HG03060 (cell line): ENCODE measurements at regions not wholly inside any gene's neighbourhood (a gene's known extent, or its start where the extent isn't known, plus 50 kb on each side); places are given as distances from the start of the nearest gene placed in this dataset.
"Not testable (repeated sequence)": the region's sequence is repeated elsewhere in the genome, so short reads cannot be mapped to it uniquely, and the experiment has no call there.

Experiments
- ATAC-seq: cut with Tn5 transposase; IDR thresholded peaks from one replicate; pipeline ENCODE4 v1.9.1; 2021; ENCODE audit warnings: low read depth, moderate number of reproducible peaks; ENCODE audit not compliant: unreplicated experiment

GRCh38 chrX:7542587-7543380, 300.2 kb upstream of the VCX start:
- no peak for ATAC-seq

DNA sequence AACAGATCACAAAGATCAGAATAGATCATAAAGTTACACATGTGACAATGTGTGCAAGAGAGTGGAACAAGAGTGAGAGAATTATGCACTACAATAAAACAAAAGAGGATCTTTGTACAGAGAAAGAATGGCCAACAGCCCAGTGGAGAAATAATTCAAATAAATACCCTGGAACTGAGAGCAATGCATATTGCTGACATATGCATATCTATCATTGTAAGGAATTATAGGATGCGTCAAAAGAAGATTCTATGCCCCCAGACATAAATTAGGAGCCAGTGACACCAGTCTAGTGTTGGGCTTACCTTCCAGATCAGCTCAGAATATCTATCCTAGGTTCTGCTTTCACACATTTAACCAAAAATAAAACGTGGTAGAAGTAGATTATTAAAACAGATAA, 320.1 kb upstream of the VCX start:
- ATAC-seq, result no peak

- no peak for ATAC-seq
Observed at GRCh38 chrX:7515681-7516413, 327.1 kb upstream of the VCX start.

DNA sequence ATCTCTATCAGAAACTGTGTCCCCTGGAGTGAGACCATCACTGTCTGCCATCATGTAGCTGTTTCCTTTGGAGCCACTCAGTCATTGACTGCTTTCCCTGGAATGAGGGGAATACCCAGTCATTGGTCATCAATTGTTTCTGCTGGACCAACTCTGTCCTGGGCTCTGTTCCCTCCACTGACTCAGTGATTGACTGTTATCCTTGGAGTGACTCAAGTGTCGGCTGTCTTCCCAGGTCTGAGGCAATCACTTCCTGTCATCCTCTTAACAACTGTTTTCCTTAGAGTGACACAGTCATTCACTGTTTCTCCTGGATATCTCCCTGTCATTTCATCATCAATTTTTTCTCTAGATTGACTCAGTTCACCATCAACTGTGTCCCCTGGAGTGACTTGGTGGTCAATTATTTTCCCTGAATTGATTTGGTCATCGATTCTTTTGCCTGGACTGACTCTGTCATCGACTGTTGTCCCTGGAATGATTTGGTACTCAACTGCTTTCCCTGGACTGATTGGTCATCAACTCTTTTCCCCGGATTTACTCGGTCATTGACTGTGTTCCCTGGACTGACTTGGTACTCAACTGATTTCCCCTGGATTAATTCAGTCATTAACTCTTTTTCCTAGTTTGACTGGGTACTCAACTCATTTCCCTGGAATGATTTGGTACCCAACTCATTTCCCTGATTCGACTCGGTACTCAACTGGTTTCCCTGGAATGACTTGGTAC, 327.9 kb upstream of the VCX start:
- ATAC-seq, result no peak

- no peak for ATAC-seq
Observed at GRCh38 chrX:7512845-7513244, 330.1 kb upstream of the VCX start.

DNA sequence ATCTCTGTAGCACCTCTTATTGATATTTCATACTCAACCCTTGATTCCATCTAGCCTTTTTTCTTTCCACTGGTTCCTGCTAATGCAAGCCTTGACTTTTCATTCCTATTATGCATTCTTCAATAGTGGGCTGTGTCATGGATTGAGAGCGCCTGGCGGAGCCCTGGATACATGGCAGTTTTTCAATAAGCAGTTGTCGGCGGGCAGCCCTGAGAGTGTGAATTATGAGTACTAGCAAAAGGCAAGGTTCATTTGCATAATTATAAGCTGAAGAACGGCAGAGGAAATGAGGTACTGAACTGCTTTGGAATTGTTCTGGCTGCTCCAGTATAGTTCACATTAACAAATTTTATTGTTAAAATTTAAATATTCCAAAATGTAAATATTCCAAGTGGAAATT, 339.7 kb upstream of the VCX start:
- ATAC-seq, result no peak

DNA sequence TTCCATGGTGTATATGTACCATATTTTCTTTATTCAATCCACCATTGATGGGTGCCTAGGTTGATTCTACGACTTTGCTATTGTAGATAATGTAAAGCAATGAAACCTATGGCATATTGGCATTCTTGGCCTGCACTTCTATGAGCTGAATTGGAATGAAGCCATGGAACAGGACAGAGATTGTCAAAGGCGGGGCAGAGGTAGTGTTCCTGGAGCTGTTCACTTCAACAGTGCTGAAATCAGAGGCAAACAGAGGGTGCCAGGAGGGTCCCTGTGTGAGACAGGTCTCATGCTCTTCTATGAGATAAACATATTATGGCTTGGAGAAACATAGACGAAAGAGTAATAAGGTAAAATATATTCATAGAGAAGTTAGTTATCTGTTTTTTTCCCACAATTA, 342.6 kb upstream of the VCX start:
- ATAC-seq, result no peak

DNA sequence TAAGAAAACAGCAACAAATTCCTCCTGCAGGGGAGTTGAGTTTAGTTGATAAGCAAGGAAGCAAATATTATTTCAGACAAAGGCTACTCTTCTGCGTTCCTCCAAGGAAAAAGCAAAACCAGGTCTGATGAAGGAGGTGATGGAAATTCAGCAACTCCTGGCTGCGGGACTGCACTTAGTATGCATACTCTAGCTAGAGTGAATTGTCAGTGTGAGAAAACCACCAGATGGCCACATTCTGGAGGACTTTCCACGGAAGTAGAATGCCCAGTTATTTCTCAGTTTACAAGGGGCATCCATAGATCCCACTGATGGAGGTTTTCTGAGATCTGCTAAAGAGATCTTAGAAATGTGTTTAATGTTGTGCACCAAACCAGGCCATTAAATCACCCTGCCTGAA, 338.6 kb upstream of the PUDP start:
- no peak for ATAC-seq

GRCh38 chrX:7485061-7485460, 337.1 kb upstream of the PUDP start:
- no peak for ATAC-seq

GRCh38 chrX:7480721-7481120, 332.8 kb upstream of the PUDP start:
- no peak for ATAC-seq

DNA sequence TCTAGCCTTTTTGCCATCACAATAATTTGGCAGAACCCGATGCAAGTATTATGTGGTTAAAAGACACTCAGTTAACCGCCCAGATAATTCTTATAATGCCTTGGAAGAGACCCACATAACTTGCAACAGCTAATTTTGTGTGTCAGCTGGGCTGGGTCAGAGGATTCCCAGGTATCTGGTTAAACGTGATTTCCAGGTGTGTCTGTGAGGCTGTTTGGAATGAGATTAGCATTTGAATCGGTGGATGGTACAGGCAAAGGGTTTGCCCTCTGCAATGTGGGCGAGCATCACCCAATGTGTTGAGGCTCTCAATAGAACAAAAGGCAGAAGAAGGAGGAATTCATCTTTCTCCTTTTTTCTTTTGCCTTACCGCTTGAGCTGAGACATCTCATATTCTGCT, 314.2 kb upstream of the PUDP start:
- no peak for ATAC-seq

GRCh38 chrX:7461051-7461450, 313.1 kb upstream of the PUDP start:
- ATAC-seq, result not testable (repeated sequence)

GRCh38 chrX:7447801-7448499, 300.0 kb upstream of the PUDP start:
- ATAC-seq, result no peak

- ATAC-seq, result no peak
Observed at GRCh38 chrX:7446815-7447214, 298.9 kb upstream of the PUDP start.

DNA sequence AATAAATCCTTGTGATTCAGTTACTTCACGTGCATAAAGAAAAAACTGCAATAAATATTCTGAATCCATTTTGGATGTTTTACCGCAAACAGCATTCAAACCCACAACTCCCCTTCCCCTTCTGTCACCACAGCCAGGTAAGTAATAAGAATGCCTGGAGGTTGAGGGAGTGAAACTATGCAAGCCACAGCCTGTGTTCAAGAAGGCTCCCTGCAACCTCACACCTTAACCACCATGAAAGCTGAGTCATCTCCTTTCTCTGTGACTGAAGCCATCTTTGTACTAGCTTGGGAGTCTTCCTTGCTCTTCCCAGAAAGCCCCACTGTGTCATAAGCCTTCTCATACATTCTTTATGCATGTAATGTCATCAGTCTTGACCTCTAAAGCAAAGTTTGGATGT, 297.0 kb upstream of the PUDP start:
- peak; percentile 91 for ATAC-seq

DNA sequence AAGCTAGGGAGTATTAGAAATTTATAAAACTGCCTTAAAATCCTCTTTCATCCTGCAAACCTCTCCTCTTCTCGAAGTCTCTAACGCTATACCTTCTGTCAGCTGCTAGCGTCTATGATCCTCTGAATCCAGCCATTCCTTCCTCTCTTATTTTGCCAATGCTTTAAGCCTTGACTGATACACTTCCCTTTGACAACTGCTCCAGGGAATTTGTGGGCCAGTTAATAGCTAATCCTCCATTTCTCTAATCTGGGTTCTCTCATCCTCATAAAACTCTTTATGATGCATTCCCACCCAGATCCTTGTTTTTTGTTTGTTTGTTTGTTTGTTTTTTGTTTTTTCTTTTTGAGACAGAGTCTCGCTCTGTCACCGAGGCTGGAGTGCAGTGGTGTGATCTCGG, 293.6 kb upstream of the PUDP start:
- no peak for ATAC-seq

- no peak for ATAC-seq
Observed at GRCh38 chrX:7435822-7436221, 287.9 kb upstream of the PUDP start.

DNA sequence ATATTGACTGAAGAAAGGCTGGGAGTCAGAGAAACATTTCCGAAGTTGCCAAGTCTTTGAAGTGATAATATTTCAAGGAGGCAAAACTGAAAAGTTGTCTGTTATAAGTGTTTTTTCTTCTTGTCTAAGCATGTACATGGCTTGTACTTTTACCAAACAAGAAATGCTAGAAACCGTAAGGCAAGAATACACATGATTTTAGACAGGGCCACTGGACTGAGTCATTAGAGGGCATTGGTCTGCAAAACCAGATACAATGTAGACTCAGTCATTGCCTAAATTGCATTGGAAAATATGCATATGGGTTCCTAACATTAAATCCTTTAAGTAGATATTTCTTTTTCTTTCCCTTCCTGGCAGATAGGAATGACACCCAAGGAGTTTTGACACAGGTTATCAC, 284.9 kb upstream of the PUDP start:
- ATAC-seq, result no peak

- no peak for ATAC-seq
Observed at GRCh38 chrX:7420717-7421116, 272.8 kb upstream of the PUDP start.

- no peak for ATAC-seq
Observed at GRCh38 chrX:7414753-7415152, 266.8 kb upstream of the PUDP start.

- ATAC-seq, result no peak
Observed at GRCh38 chrX:7412840-7413239, 264.9 kb upstream of the PUDP start.
